NOMO-1 treated with dmso at 0.1 percent for 144 hours (cell line): ENCODE measurements at regions not wholly inside any gene's neighbourhood (a gene's known extent, or its start where the extent isn't known, plus 50 kb on each side); places are given as distances from the start of the nearest gene placed in this dataset.
"Not testable (repeated sequence)": the region's sequence is repeated elsewhere in the genome, so short reads cannot be mapped to it uniquely, and the experiment has no call there.

Source experiments
- DNase-seq: peaks from one replicate; lab custom pipeline; 2025; ENCODE audit not compliant: unreplicated experiment; lab: John Stamatoyannopoulos, UW

GRCh38 chr6:105740946-105741645 lies 338.2 kb upstream of the PREP start:
- DNase-seq, result no peak

- DNase-seq, result no peak
Observed at GRCh38 chr6:105739764-105740163, 336.9 kb upstream of the PREP start.

- no peak for DNase-seq
Observed at GRCh38 chr6:105733556-105734162, 330.8 kb upstream of the PREP start.

GRCh38 chr6:105728995-105729394 lies 326.1 kb upstream of the PREP start:
- DNase-seq, result no peak

- no peak for DNase-seq
Observed at GRCh38 chr6:105726902-105727655, 324.2 kb upstream of the PREP start.

- DNase-seq, result no peak
Observed at GRCh38 chr6:105714846-105715245, 312.0 kb upstream of the PREP start.

- no peak for DNase-seq
Observed at GRCh38 chr6:105713474-105714118, 310.7 kb upstream of the PREP start.

- DNase-seq, result no peak
Observed at GRCh38 chr6:105711216-105711615, 308.3 kb upstream of the PREP start.

- no peak for DNase-seq
Observed at GRCh38 chr6:105705608-105706007, 302.7 kb upstream of the PREP start.

- DNase-seq, result no peak
Observed at GRCh38 chr6:105695461-105695860, 292.6 kb upstream of the PREP start.

- DNase-seq, result peak; percentile 36
Observed at GRCh38 chr6:105692613-105693215, 289.8 kb upstream of the PREP start.

- DNase-seq, result no peak
Observed at GRCh38 chr6:105691971-105692370, 289.1 kb upstream of the PREP start.

GRCh38 chr6:105691081-105691480 lies 288.2 kb upstream of the PREP start:
- peak; percentile 23 for DNase-seq

- DNase-seq, result no peak
Observed at GRCh38 chr6:105688573-105688972, 285.7 kb upstream of the PREP start.

GRCh38 chr6:105686793-105687192 lies 283.9 kb upstream of the PREP start:
- DNase-seq, result not testable (repeated sequence)

GRCh38 chr6:105681061-105681460 lies 278.2 kb upstream of the PREP start:
- DNase-seq, result no peak

- no peak for DNase-seq
Observed at GRCh38 chr6:105680131-105680530, 277.2 kb upstream of the PREP start.

GRCh38 chr6:105678516-105678915 lies 275.6 kb upstream of the PREP start:
- no peak for DNase-seq

- no peak for DNase-seq
Observed at GRCh38 chr6:105677671-105678475, 275.0 kb upstream of the PREP start.

- DNase-seq, result no peak
Observed at GRCh38 chr6:105676857-105677256, 274.0 kb upstream of the PREP start.
